Fibroblast of peridontal ligament (primary cell): ENCODE measurements at regions not wholly inside any gene's neighbourhood (a gene's known extent, or its start where the extent isn't known, plus 50 kb on each side); places are given as distances from the start of the nearest gene placed in this dataset.
A peak's percentile ranks its signal among the peaks of the same experiment; 100 is the strongest.

Source experiments
- DNase-seq: peaks from one replicate; pipeline ENCODE4 v3.0.0-alpha.2; 2010; ENCODE audit errors: extremely low read depth

DNA sequence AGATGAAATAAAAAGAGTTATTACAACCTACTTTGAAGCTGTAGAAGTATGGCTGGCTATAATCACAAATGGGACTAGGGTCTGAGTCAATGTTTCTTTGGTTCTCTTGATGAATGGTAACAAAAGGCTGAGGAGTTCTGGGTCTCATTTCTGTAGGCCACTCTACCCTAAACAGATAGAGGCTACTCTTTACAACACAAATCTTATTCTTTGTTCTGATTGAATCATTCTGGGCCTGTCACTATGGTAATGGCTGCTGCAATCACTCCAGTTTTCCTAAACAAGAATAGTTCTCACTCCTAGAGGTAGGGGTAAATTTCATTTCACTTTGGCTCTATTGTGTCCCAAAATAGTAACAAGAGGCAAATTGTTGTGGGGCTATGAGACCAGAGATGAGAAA, 1714.3 kb upstream of the PCDH20 start:
- DNase-seq, result no peak

DNA sequence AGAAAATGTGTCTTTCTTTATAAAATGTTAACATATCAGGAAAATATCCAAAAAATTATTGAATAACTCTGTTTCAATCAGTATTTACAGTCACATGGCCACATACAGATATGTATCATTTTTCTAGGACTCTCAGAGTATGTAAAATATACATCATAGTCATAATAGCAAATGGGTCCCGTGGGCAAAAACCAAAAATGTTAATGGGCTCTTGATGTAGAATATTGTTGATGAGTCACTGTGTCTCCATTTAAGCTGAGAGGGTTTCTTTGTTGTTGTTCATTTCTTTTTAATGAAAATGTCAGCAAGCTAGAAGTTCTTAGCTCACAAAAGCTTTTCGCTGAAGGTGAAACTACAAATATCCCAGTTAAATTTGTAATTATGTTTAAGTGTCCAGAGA, 1713.1 kb upstream of the PCDH20 start:
- peak; percentile 19 for DNase-seq

DNA sequence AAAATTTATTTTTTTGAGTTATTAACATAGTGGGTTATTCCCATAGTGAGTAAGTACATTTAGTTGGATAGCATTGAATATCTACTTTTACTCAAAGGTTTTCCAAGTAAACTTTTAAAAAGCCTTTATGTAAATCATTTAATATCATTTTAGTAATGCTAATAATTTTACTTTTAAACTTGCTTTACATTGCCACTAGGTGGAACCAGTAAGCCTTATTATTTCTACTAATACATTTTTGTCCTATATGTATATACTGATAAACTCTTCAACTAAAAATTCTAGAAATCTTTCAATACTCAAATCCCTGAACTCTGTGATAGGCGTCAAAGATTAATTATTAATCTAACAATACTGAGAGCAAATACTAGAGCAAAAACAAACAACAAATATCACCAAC, 1709.2 kb upstream of the PCDH20 start:
- DNase-seq, result peak; percentile 77

DNA sequence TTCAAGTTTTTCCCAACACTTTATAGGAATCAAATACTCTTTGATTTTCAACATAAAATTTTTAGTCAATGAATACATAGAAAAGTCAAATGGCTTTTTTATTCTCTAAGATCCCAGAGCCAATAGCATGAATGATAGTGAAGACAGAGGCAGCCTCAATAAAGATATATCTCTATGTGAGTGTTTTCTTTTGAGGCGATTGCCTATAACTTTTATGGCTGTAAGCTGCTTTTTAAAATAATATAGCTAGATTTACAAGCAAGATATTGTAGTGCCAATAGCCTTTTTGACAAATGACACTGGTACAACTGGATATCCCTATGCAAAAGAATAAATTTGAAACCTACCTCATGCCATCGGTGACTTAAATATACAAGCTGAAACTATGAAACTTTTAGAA, 1705.2 kb upstream of the PCDH20 start:
- DNase-seq, result no peak

DNA sequence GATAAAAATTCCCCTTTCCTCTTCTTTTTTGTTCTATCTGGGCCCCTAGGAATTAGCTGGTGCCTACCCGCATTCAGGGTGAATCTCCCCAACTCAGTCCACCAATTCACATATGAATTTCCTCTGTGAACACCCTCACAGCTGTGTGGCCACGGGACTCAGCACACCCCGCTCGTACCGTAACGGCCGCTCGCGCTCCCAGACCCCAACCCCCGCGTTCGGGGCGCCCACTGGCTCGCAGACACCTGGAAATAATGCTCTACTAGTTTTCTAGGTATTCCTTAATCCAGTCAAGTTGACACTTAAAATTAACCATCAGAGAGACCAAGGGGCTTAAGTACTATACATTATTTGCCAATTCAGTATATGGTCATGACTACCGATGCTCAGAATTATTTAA, 1702.1 kb upstream of the PCDH20 start:
- no peak for DNase-seq

DNA sequence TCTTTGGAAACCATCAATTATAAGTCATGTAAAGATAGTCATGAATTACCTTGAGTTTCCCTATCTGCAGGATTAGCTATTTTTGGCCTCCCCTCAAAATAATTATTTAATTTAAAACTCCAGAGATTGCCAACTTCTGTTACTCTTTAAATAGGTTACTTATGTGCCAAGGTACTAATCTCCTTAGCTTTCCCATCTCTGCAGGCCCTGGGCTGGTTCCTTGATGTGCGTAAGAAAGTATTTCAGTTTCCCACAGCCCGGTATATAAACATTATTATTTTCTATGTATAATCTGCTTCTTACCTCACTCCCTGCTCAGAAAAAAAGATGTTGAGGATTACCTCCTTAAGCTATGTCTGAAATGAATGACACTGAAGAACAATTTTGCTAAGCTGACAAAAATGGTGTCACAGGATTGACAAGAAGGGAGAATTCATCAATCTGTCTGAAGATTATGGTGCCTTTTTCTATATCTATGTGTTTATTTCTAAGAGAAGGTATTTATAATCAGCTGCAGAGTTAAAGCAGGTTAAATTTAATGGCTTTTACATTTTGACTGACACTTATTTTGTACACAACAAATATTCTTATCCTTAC, 1697.2 kb upstream of the PCDH20 start:
- no peak for DNase-seq

DNA sequence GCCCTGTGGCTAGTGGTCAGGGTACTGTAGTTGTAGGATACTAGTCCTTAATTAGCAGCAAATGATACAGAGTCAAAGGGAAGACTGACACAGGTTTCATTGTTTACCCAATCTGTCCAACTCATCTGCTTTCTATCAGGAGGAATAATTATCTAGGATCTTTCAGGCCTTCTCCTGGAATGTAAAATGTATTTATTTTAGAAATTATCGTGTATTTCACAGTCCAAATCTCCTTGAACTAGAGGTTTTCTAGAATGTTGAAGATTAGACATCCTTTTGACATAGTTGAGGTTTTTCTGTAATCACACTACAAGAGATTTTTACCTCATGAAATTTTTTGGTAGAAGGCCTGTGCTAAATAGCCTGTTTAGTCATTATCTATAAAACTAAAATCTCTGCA, 1694.8 kb upstream of the PCDH20 start:
- peak; percentile 78 for DNase-seq

DNA sequence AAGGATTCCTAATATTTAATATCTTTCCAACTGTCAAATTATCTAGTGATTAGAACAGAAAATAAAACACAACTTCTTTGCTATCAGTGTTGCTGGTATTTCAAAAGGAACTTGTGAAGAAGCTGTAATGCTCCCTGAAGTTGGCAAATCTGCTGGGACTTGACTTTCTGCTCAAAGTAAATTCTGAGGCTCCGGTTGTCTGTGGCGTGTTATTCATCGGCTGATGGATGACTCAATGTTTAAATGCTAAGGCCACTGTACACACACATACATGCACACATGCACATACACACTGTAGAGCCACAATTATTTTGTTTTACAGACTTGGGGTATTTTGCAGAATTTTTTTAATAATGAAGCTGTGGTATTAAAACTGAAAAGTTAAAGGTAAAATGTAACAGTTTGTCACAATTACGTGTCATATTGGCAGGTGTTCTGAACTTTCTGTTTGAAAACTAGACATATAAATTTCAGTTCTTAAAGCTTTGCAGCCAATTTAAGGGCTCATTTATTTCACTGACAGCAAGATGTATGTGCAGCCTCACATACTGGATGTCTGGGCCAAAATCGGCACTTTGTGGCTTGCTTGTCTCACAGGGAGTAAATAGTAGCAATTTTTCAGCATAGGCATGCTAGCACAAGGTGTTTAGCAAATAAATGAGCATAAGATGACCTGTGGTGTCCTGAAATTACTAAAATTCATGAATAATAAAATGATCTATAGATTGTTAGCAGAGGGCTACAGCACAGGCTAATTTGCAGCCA, 1691.7 kb upstream of the PCDH20 start:
- DNase-seq, result no peak

DNA sequence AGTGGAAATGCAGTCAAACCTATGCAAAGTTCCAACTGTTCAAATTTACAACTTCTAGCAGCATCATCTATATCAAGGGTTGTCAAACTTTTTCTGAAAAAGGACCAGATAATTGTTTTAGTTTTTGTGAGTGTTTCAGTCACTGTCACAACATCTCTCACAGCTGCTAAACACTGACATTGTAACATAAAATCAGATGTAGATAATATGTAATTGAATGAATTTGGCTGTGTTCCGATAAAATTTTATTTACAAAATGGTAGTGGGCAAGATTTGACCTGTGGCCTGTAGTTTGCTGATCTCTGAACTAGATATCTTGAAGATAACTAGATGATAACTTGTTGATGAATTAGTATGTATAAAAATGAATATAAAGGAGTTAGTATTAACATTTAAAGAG, 1679.1 kb upstream of the PCDH20 start:
- DNase-seq, result no peak

DNA sequence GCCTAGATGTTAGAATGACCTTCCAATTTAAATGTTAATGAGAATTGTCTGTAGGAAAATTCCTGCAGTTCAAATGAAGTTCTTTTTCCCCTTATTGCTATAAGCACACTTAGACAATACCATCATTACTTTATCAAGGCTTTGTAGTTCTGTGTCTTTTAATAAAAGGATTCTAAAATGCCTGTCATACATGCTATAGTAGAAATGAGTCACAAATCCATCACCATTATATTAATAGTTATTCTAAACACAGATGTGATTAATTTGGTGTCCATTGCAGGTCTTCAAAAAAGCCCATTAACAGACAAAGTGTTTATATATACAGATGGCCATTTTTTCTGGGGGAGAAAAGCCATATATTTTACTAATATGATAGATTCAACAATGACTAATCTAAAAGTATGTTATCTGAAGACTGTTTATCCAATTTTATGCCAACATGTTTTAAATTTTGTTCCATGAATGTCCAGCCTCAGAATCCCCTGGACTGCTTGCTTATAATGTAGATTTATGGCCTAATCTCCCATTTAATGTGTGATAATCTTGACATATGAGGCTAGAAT, 1678.3 kb upstream of the PCDH20 start:
- no peak for DNase-seq

DNA sequence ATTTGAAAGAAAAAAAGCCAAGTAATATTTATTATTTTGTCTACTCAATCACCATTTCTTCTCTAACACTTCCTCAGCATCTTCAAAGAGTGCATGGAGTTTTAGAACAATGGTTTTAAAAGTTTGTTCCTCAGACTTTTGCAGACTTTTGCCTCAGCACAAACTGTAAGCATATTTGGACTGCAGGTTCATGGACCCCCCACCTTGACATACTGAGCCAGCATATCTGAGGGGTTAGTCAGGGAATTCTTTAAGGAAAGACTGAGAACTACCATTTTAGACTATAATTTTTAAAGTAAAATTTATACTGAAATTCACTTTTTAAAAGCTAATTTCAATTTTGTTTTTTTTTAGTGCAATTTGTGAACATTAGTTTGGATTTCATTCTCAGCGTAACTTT, 1676.8 kb upstream of the PCDH20 start:
- no peak for DNase-seq

DNA sequence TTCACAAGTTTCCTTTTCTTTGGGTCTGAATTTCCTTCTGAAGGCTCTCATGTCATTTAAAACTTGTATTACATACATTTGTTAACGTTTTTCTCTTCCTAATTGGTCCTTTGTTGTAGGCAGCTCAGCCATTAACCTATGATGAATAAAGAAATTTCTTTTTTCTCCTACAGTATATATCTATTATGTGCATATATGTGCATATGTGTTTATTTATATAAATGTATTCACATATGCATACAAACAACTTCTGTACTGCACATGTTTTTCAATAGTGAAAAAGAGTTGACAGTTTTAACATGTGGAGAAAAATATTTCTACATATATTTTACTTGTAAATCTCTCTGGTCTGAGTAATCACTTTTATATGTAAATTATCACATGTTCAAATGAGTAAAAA, 1674.9 kb upstream of the PCDH20 start:
- DNase-seq, result no peak

DNA sequence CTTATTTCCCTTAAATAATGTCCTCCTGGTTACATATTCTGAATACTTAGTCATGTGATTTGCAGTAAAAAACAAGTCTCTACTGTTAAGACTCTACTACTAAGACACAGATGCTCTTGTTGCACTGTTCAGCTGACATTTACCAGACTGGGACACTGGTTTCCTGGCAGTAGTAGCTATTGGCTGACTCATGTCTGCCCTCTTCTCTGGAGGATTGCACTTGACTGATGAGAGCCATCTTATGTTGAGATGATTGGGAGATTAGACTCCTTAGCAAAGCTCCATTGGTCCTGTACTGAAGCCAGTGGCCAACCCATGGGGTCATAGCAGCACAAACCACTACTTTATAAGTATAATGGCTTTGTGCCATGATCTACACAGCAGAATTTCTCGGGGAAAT, 1672.6 kb upstream of the PCDH20 start:
- DNase-seq, result peak; percentile 6

DNA sequence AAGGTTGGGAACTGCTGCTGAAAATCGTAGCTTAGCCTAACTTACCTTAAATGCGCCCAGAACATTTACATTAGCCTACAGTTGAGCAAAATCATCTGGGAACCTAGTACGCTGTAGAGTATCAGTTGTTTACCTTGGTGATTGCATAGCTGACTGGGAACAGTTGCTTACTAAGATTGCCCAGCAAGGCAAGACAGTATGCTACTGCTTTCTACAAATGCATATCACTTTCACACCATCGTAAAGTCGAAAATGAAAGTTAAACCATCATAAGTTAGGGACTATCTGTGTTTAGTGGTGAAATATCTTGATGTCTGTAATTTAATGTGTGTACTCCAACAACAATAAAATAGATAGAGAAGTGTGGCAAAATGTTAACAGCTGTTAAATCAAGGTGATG, 1670.6 kb upstream of the PCDH20 start:
- DNase-seq, result no peak

DNA sequence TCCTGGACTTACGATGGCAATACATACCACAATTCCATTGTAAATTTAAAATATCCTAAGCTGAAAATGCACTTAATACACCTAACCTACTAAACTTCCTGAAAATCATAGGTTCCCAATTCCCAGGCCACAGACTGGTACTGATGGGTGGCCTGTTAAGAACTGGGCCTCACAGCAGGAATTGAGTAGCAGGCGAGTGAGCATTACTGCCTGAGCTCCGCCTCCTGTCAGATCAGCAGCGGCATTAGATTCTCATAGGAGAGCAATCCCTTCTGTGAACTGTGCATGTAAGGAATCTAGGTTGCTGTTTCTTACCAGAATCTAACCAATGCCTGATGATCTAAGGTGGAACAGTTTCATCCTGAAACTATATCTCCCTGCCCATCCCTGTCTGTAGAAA, 1670.2 kb upstream of the PCDH20 start:
- DNase-seq, result no peak

DNA sequence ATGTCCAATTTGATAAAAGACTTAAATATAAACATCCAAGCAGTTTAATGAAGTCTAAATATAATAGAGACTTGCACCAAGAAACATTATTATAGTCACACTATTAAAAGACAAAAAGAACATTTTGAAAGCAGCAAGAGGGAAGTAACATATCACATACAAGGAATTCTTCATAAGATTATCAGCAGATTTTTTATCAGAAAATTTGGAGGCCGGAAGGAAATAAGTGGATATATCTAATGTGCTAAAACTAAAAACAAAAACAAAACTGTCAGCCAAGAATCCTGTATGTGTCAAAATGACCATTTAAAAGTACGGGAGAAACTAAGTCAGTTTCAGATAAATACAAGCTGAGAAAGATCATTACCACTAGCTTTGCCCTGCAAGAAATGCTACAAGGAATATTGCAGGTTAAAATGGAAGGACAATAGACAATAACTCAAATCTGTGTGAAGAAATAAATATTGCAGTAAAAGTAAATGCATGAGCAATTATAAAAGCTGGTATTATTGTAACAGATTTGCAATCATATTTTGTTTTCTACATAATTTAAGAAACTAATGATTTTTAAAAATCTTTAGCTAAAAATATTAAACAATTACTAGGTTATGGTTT, 1665.9 kb upstream of the PCDH20 start:
- no peak for DNase-seq

DNA sequence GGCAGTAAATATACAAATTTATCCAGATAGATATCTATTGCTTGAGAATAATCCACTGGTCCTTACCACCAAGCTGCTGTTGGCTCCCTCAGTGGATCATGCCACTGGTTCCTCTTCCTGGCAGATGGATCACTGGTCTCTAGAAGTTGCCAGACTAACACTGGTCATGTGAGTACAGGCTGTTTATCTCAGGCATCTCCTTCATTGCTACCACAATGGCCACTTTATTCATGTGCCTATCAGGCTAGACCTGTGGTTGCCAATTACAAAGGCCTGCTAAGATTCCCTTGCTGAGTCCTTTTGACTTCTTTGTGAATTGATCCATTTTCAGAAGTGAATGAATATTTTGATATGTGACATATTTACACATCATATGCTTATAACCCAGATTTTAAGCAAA, 1659.5 kb upstream of the PCDH20 start:
- DNase-seq, result no peak

DNA sequence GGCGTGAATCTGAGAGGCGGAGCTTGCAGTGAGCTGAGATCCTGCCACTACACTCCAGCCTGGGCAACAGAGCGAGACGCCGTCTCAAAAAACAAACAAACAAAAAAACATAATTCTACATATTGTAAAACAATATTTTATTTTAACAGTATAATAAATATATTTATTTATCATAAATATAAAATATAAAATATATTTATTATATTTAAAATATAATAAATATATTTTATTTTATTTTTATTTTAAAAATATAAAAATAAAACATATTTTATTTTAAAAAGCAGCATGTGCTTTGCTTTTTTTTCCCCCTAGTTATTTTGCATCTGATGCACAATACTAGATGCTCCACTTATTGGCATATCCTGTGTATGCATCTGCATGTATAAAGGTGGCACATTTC, 1634.6 kb upstream of the PCDH20 start:
- DNase-seq, result no peak

DNA sequence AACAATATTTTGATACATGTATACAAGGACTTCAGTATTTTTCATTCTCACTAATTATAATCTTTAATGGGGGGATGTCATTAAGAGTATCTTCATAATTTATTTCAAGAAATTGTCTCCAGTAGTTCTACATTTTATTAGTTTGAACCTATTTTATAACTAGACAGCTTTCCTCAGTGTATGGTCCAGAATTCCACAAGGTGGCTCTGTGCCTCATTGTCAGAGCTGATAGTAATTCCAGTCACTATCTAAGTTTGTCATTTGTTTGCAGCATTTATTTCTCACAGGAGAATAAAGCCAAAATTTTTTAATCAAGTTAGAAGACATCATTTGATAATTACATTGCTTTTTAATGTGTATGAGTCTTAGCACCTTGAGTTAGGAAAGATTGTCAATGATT, 1633.0 kb upstream of the PCDH20 start:
- DNase-seq, result peak; percentile 14

DNA sequence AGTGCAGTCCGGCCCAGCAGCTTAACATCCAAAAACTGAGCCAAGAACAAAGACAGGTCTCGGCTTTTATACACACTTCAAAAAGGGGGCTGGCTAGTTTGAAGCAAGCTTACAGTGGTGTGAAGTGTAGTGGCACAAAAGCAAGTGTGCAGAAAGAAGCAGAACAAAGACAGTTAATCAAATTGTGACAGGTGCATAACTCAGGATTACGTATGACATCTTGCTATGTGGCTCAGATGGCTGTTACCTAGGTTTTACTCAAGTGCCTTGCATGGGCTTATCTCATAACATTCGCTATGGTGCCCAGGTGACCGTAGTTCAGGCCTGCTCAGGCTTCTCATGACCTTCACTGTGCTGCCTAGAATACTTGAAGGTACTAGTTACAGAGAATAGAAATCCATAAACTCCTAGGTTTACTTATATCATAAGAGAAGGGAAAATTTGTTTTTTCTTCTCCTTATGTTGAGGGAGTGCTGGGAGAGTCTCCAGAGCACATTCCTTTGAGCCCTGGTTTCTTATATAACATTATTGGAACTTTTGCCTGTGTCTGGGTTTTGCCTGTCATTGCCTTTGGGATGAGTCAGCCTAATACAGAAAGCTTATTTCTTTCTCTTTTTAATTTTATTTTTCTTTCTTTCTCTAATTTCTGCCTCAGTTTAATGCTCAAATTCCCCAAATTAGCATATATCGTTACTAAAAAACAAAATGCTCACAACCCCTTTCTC, 1629.1 kb upstream of the PCDH20 start:
- peak; percentile 16 for DNase-seq

DNA sequence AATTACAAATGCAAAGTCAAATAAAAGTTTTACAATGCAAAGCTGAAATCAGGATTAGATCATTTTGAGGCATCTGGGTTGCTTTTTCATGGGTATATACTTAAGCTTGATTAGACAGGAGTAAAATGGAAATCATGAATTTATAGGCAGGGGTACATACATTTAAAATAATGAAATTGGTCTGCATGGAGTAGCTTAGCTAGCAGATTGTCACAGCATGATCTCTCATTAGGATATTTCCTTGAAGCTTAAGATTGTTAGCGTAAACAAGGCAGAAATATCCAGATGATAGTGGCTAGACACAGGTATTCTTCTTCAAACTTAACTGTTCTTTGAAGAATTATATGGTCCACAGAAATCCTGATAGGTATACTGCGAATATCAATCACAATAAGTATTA, 1627.0 kb upstream of the PCDH20 start:
- no peak for DNase-seq

DNA sequence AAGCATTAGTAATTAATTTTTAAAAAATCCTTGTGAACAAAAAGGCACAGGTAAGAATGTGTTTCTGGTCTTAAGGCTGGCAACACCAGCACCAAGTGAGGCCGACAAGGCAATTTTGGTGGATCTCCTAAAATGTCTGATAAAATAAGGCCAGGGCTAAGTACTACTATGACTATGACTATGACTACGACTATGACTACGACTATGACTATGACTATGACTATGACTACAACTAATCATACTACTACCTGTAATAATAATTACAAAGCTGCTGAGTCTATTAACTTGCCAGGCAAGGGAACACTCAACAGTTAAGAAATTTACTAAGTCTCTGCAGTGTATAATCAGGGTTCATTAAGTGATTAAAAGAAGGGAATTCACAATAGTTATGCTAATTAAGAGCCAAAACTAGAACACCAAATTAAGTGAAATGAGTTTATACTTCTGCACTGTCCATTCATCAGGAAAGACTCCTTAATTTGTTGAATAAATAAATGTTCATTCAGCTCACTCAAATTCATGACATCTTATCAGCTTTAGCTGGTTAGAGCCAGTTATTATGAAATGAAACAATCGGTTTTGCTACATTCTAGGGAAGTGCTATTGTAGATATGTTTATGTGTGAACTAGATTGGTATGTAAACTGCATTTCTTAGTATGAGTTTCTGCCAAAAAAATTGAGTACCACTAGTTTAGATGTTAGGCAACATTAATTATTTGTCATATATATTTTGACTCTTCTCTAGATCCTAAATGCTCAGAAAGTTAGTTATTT, 1626.2 kb upstream of the PCDH20 start:
- DNase-seq, result peak; percentile 46
